ENCODE measurements at regions not wholly inside any gene's neighbourhood (a gene's known extent, or its start where the extent isn't known, plus 50 kb on each side); places are given as distances from the start of the nearest gene placed in this dataset.

GRCh38 chr10:108789336-108789735, 1134.0 kb downstream of the XPNPEP1 start:
- peaks cover 2 to 30% (median 15%) of the 10 kb centered on the region in 6 donors for H3K9me3 Mint-ChIP-seq
- H3K4me1 Mint-ChIP-seq = no peaks in the 10 kb centered on the region
- no peak for DNase-seq
- no peak overlapping the region for H3K27ac Mint-ChIP-seq
- peaks cover 0 to 1% (median 0%) of the 10 kb centered on the region in 3 donors for H3K27me3 Mint-ChIP-seq (ENCODE audit: low read depth in 3 of 3)
- H3K4me3 Mint-ChIP-seq = no peak overlapping the region
- no peaks in the 10 kb centered on the region for H3K36me3 Mint-ChIP-seq

GRCh38 chr10:108788891-108789290, 1134.4 kb downstream of the XPNPEP1 start:
- peaks cover 2 to 35% (median 16%) of the 10 kb centered on the region in 6 donors for H3K9me3 Mint-ChIP-seq
- H3K4me1 Mint-ChIP-seq = no peaks in the 10 kb centered on the region
- no peak for DNase-seq
- no peaks in the 10 kb centered on the region for H3K36me3 Mint-ChIP-seq
- H3K27me3 Mint-ChIP-seq (ENCODE audit: low read depth in 3 of 3) = peaks cover 0 to 1% (median 0%) of the 10 kb centered on the region in 3 donors
- no peak overlapping the region for H3K4me3 Mint-ChIP-seq
- no peak overlapping the region for H3K27ac Mint-ChIP-seq

- DNase-seq = no peak
- no peaks in the 10 kb centered on the region for H3K4me1 Mint-ChIP-seq
- H3K36me3 Mint-ChIP-seq = no peaks in the 10 kb centered on the region
- H3K9me3 Mint-ChIP-seq = peaks cover 4 to 44% (median 18%) of the 10 kb centered on the region in 6 donors
- H3K4me3 Mint-ChIP-seq = no peak overlapping the region
- peaks cover 0 to 3% (median 0%) of the 10 kb centered on the region in 3 donors for H3K27me3 Mint-ChIP-seq (ENCODE audit: low read depth in 3 of 3)
- H3K27ac Mint-ChIP-seq = no peak overlapping the region
These were observed 1135.4 kb downstream of the XPNPEP1 start for GRCh38 chr10:108787932-108788331.

GRCh38 chr10:108785011-108785410, 1138.3 kb downstream of the XPNPEP1 start:
- H3K27me3 Mint-ChIP-seq (ENCODE audit: low read depth in 3 of 3) = peaks cover 0 to 3% (median 3%) of the 10 kb centered on the region in 3 donors
- peaks cover 4 to 52% (median 17%) of the 10 kb centered on the region in 6 donors for H3K9me3 Mint-ChIP-seq
- DNase-seq = no peak
- H3K27ac Mint-ChIP-seq = no peak overlapping the region
- H3K4me3 Mint-ChIP-seq = no peak overlapping the region
- H3K4me1 Mint-ChIP-seq = no peaks in the 10 kb centered on the region
- no peaks in the 10 kb centered on the region for H3K36me3 Mint-ChIP-seq

GRCh38 chr10:108784534-108784933, 1138.8 kb downstream of the XPNPEP1 start:
- H3K27me3 Mint-ChIP-seq (ENCODE audit: low read depth in 3 of 3) = peaks cover 0 to 3% (median 3%) of the 10 kb centered on the region in 3 donors
- no peaks in the 10 kb centered on the region for H3K4me1 Mint-ChIP-seq
- no peak for DNase-seq
- no peak overlapping the region for H3K27ac Mint-ChIP-seq
- H3K4me3 Mint-ChIP-seq = no peak overlapping the region
- peaks cover 3 to 54% (median 17%) of the 10 kb centered on the region in 6 donors for H3K9me3 Mint-ChIP-seq
- H3K36me3 Mint-ChIP-seq = no peaks in the 10 kb centered on the region

- no peak overlapping the region for H3K27ac Mint-ChIP-seq
- H3K9me3 Mint-ChIP-seq = peaks cover 3 to 57% (median 18%) of the 10 kb centered on the region in 6 donors
- no peak overlapping the region for H3K4me3 Mint-ChIP-seq
- H3K27me3 Mint-ChIP-seq (ENCODE audit: low read depth in 3 of 3) = peaks cover 0 to 3% (median 3%) of the 10 kb centered on the region in 3 donors
- DNase-seq = no peak
- no peaks in the 10 kb centered on the region for H3K4me1 Mint-ChIP-seq
- H3K36me3 Mint-ChIP-seq = no peaks in the 10 kb centered on the region
These were observed 1139.4 kb downstream of the XPNPEP1 start for GRCh38 chr10:108783897-108784296.

GRCh38 chr10:108782411-108782810, 1140.9 kb downstream of the XPNPEP1 start:
- no peak overlapping the region for H3K27ac Mint-ChIP-seq
- H3K27me3 Mint-ChIP-seq (ENCODE audit: low read depth in 3 of 3) = peaks cover 0 to 3% (median 3%) of the 10 kb centered on the region in 3 donors
- H3K4me3 Mint-ChIP-seq = no peak overlapping the region

GRCh38 chr10:108779501-108779900, 1143.8 kb downstream of the XPNPEP1 start:
- Mint-ChIP-seq H3K36me3 (no peaks in the 10 kb centered on the region), H3K4me3 (no peak overlapping the region), H3K27ac (no peak overlapping the region), H3K9me3 (peaks cover 2 to 31% (median 11%) of the 10 kb centered on the region in 6 donors), H3K4me1 (no peaks in the 10 kb centered on the region), H3K27me3 (ENCODE audit: low read depth in 3 of 3) (peaks cover 0 to 3% (median 2%) of the 10 kb centered on the region in 3 donors)
- no peak for DNase-seq

More at GRCh38 chr10:108782411-108782810, 1140.9 kb downstream of the XPNPEP1 start:
- Mint-ChIP-seq H3K4me1 (no peaks in the 10 kb centered on the region), H3K9me3 (peaks cover 3 to 50% (median 16%) of the 10 kb centered on the region in 6 donors), H3K36me3 (no peaks in the 10 kb centered on the region)
- DNase-seq = no peak

GRCh38 chr10:108775911-108776475, 1147.3 kb downstream of the XPNPEP1 start:
- no peak for DNase-seq
- peaks cover 0 to 9% (median 5%) of the 10 kb centered on the region in 6 donors for H3K9me3 Mint-ChIP-seq
- peaks cover 0 to 2% (median 0%) of the 10 kb centered on the region in 3 donors for H3K27me3 Mint-ChIP-seq (ENCODE audit: low read depth in 3 of 3)
- H3K36me3 Mint-ChIP-seq = no peaks in the 10 kb centered on the region
- no peak overlapping the region for H3K4me3 Mint-ChIP-seq
- H3K27ac Mint-ChIP-seq = no peak overlapping the region
- H3K4me1 Mint-ChIP-seq = no peaks in the 10 kb centered on the region

- Mint-ChIP-seq H3K27ac (no peak overlapping the region), H3K36me3 (no peaks in the 10 kb centered on the region), H3K4me3 (no peak overlapping the region), H3K9me3 (peaks cover 2 to 10% (median 6%) of the 10 kb centered on the region in 6 donors), H3K4me1 (no peaks in the 10 kb centered on the region), H3K27me3 (ENCODE audit: low read depth in 3 of 3) (peaks cover 0 to 2% (median 2%) of the 10 kb centered on the region in 3 donors)
- DNase-seq = no peak
These were observed 1152.2 kb downstream of the XPNPEP1 start for GRCh38 chr10:108771106-108771505.

- Mint-ChIP-seq H3K4me1 (no peaks in the 10 kb centered on the region), H3K9me3 (peaks cover 7 to 19% (median 13%) of the 10 kb centered on the region in 6 donors), H3K27ac (no peak overlapping the region), H3K27me3 (ENCODE audit: low read depth in 3 of 3) (peaks cover 0 to 2% (median 2%) of the 10 kb centered on the region in 3 donors), H3K4me3 (no peak overlapping the region), H3K36me3 (no peaks in the 10 kb centered on the region)
- no peak for DNase-seq
These were observed 1157.5 kb downstream of the XPNPEP1 start for GRCh38 chr10:108765794-108766193.

- peaks cover 0 to 2% (median 2%) of the 10 kb centered on the region in 3 donors for H3K27me3 Mint-ChIP-seq (ENCODE audit: low read depth in 3 of 3)
- DNase-seq = no peak
- H3K4me1 Mint-ChIP-seq = no peaks in the 10 kb centered on the region
These were observed 1165.4 kb downstream of the XPNPEP1 start for GRCh38 chr10:108757946-108758345.

GRCh38 chr10:108755646-108756045, 1167.7 kb downstream of the XPNPEP1 start:
- Mint-ChIP-seq H3K27ac (no peak overlapping the region), H3K4me3 (no peak overlapping the region), H3K4me1 (no peaks in the 10 kb centered on the region), H3K27me3 (ENCODE audit: low read depth in 3 of 3) (peaks cover 0 to 2% (median 0%) of the 10 kb centered on the region in 3 donors), H3K36me3 (no peaks in the 10 kb centered on the region), H3K9me3 (peaks cover 0 to 27% (median 6%) of the 10 kb centered on the region in 6 donors)
- no peak for DNase-seq

More at GRCh38 chr10:108757946-108758345, 1165.4 kb downstream of the XPNPEP1 start:
- Mint-ChIP-seq H3K27ac (no peak overlapping the region), H3K36me3 (no peaks in the 10 kb centered on the region), H3K4me3 (no peak overlapping the region), H3K9me3 (peaks cover 0 to 24% (median 5%) of the 10 kb centered on the region in 6 donors)

GRCh38 chr10:108753326-108753725, 1170.0 kb downstream of the XPNPEP1 start:
- Mint-ChIP-seq H3K36me3 (no peaks in the 10 kb centered on the region), H3K4me1 (no peaks in the 10 kb centered on the region), H3K27me3 (ENCODE audit: low read depth in 3 of 3) (no peaks in the 10 kb centered on the region), H3K9me3 (peaks cover 0 to 22% (median 4%) of the 10 kb centered on the region in 6 donors), H3K27ac (no peak overlapping the region), H3K4me3 (no peak overlapping the region)
- no peak for DNase-seq

GRCh38 chr10:108749042-108749441, 1174.3 kb downstream of the XPNPEP1 start:
- peaks cover 1 to 21% (median 10%) of the 10 kb centered on the region in 6 donors for H3K9me3 Mint-ChIP-seq
- no peaks in the 10 kb centered on the region for H3K4me1 Mint-ChIP-seq
- no peak overlapping the region for H3K27ac Mint-ChIP-seq
- H3K4me3 Mint-ChIP-seq = no peak overlapping the region
- no peak for DNase-seq
- H3K27me3 Mint-ChIP-seq (ENCODE audit: low read depth in 3 of 3) = no peaks in the 10 kb centered on the region
- no peaks in the 10 kb centered on the region for H3K36me3 Mint-ChIP-seq
